B cell (primary cell): ENCODE measurements at regions not wholly inside any gene's neighbourhood (a gene's known extent, or its start where the extent isn't known, plus 50 kb on each side); places are given as distances from the start of the nearest gene placed in this dataset.

Experiments used
- CTCF ChIP-seq: fragments of 200-600 bp; IDR thresholded peaks from one replicate; pipeline ENCODE4 v1.8.0; 2022; ENCODE audit warnings: antibody characterized with exemption, mild to moderate bottlenecking
- EZH2 ChIP-seq: IDR thresholded peaks from 2 replicates; pipeline ENCODE4 v1.6.1; 2012; ENCODE audit warnings: borderline replicate concordance, low read depth, mild to moderate bottlenecking, moderate library complexity, low read length; ENCODE audit not compliant: insufficient read depth, poor library complexity, severe bottlenecking

- no peak for TF ChIP-seq CTCF
- TF ChIP-seq EZH2 = no peak
Observed at GRCh38 chr1:232382671-232383070, 247.3 kb downstream of the SIPA1L2 start.
